ENCODE measurements at regions not wholly inside any gene's neighbourhood (a gene's known extent, or its start where the extent isn't known, plus 50 kb on each side); places are given as distances from the start of the nearest gene placed in this dataset.

DNA sequence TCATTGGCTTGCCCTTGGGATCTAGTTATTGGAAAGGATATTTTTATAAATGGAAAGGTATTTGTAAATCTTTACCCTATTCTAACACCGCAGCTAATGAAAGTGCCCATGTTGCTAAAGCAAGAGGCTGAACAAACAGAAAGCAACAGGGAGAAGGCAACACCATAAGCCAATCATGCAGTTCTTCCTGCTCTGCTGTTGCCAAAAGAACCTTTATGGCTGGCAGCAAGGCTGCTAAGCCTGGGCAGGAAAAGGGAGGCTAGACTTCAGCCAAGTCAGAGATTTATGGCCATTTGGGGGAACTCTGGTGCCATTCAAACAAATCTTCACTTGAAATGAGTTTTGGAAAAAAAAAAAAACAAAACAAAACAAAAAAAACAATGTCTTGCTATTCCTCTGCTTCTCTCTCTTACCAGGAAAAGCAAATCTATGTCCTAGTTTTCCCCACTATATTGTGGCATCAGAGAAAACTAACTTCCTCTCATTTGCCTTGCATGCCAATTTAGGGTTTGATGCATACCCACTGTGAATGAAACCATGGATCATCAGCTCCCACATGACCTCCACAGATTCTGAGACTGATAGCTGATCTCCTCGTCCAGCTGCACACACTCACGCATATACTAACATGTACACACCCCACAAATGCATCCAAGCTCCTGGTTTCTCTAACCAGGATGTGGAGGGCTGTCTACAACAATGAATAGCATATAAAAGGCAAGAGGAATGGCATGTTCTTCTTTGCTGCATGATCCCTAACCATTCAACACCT lies 179.3 kb downstream of the C1D start:
- TF ChIP-seq, protein P1, sequence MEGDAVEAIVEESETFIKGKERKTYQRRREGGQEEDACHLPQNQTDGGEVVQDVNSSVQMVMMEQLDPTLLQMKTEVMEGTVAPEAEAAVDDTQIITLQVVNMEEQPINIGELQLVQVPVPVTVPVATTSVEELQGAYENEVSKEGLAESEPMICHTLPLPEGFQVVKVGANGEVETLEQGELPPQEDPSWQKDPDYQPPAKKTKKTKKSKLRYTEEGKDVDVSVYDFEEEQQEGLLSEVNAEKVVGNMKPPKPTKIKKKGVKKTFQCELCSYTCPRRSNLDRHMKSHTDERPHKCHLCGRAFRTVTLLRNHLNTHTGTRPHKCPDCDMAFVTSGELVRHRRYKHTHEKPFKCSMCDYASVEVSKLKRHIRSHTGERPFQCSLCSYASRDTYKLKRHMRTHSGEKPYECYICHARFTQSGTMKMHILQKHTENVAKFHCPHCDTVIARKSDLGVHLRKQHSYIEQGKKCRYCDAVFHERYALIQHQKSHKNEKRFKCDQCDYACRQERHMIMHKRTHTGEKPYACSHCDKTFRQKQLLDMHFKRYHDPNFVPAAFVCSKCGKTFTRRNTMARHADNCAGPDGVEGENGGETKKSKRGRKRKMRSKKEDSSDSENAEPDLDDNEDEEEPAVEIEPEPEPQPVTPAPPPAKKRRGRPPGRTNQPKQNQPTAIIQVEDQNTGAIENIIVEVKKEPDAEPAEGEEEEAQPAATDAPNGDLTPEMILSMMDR (IDR thresholded peaks at IDR 0.05) = no peak
- TF ChIP-seq POLR2A (IDR thresholded peaks at IDR 0.05) = no peak
